Activated B cell treated with CpG ODN at 0.5 μM for 24 hours (primary cell): ENCODE measurements at regions not wholly inside any gene's neighbourhood (a gene's known extent, or its start where the extent isn't known, plus 50 kb on each side); places are given as distances from the start of the nearest gene placed in this dataset.

Experiments
- ATAC-seq: fragments of 200-7000 bp; cut with Tn5 transposase; one replicate; pipeline ENCODE4 v1.10.0; 2021; ENCODE audit warnings: low read depth, mild to moderate bottlenecking, moderate library complexity
- CTCF ChIA-PET: fragments of 350-600 bp; sonication (Branson Sonifier 250); formaldehyde crosslinking; loops from one replicate; lab custom pipeline; 2021; ENCODE audit warnings: antibody characterized with exemption; lab: Charles Lee
- POLR2A ChIA-PET: fragments of 350-600 bp; sonication (Branson Sonifier 250); formaldehyde crosslinking; loops from one replicate; lab custom pipeline; 2021; ENCODE audit warnings: antibody characterized with exemption; lab: Charles Lee
- DNase-seq: peaks from one replicate; pipeline ENCODE4 v3.0.0; 2022
- H3K27ac Mint-ChIP-seq: one replicate; pipeline ENCODE4 v1.8.0; 2020; ENCODE audit warnings: mixed read lengths
- H3K27me3 Mint-ChIP-seq: one replicate; pipeline ENCODE4 v1.8.0; 2021; ENCODE audit warnings: mixed read lengths
- H3K36me3 Mint-ChIP-seq: one replicate; pipeline ENCODE4 v1.8.0; 2021; ENCODE audit warnings: low read depth, mixed read lengths
- H3K4me1 Mint-ChIP-seq: one replicate; pipeline ENCODE4 v1.8.0; 2021; ENCODE audit warnings: mixed read lengths
- H3K4me3 Mint-ChIP-seq: one replicate; pipeline ENCODE4 v1.8.0; 2020; ENCODE audit warnings: mild to moderate bottlenecking, mixed read lengths
- H3K9me3 Mint-ChIP-seq: one replicate; pipeline ENCODE4 v1.8.0; 2020; ENCODE audit warnings: mixed read lengths
- intact Hi-C: fragments of 100-400 bp; cut with micrococcal nuclease; formaldehyde crosslinking; loops from one replicate; pipeline ENCODE4 v1.15.1; 2024
- TF ChIP-seq, protein P1 (sequence below): fragments of 200-600 bp; IDR thresholded peaks from one replicate; pipeline ENCODE4 v1.8.0; 2022; ENCODE audit warnings: antibody characterized with exemption, mild to moderate bottlenecking

GRCh38 chr6:12555781-12556180 is 160.8 kb upstream of the PHACTR1 start:
- H3K27me3 Mint-ChIP-seq: peaks cover 7% of the 10 kb centered on the region
- TF ChIP-seq, protein P1, sequence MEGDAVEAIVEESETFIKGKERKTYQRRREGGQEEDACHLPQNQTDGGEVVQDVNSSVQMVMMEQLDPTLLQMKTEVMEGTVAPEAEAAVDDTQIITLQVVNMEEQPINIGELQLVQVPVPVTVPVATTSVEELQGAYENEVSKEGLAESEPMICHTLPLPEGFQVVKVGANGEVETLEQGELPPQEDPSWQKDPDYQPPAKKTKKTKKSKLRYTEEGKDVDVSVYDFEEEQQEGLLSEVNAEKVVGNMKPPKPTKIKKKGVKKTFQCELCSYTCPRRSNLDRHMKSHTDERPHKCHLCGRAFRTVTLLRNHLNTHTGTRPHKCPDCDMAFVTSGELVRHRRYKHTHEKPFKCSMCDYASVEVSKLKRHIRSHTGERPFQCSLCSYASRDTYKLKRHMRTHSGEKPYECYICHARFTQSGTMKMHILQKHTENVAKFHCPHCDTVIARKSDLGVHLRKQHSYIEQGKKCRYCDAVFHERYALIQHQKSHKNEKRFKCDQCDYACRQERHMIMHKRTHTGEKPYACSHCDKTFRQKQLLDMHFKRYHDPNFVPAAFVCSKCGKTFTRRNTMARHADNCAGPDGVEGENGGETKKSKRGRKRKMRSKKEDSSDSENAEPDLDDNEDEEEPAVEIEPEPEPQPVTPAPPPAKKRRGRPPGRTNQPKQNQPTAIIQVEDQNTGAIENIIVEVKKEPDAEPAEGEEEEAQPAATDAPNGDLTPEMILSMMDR: no peak
- ATAC-seq (no peak), DNase-seq (no peak)
- intact Hi-C loops: no loop called here
- CTCF ChIA-PET: no interaction called here
- no peaks in the 10 kb centered on the region for H3K4me1 Mint-ChIP-seq
- H3K9me3 Mint-ChIP-seq: peaks cover under 1% of the 10 kb centered on the region
- no peak overlapping the region for H3K27ac Mint-ChIP-seq
- no peaks in the 10 kb centered on the region for H3K36me3 Mint-ChIP-seq
- POLR2A ChIA-PET: no interaction called here
- H3K4me3 Mint-ChIP-seq: no peak overlapping the region

GRCh38 chr6:12557765-12558164 is 158.8 kb upstream of the PHACTR1 start:
- POLR2A ChIA-PET: no interaction called here
- H3K27me3 Mint-ChIP-seq: peaks cover 9% of the 10 kb centered on the region
- DNase-seq (no peak), ATAC-seq (no peak)
- H3K9me3 Mint-ChIP-seq: peaks cover 10% of the 10 kb centered on the region
- intact Hi-C loops: no loop called here
- no peaks in the 10 kb centered on the region for H3K4me1 Mint-ChIP-seq
- H3K27ac Mint-ChIP-seq: no peak overlapping the region
- CTCF ChIA-PET: no interaction called here
- no peaks in the 10 kb centered on the region for H3K36me3 Mint-ChIP-seq
- TF ChIP-seq, protein P1: no peak
- H3K4me3 Mint-ChIP-seq: no peak overlapping the region

DNA sequence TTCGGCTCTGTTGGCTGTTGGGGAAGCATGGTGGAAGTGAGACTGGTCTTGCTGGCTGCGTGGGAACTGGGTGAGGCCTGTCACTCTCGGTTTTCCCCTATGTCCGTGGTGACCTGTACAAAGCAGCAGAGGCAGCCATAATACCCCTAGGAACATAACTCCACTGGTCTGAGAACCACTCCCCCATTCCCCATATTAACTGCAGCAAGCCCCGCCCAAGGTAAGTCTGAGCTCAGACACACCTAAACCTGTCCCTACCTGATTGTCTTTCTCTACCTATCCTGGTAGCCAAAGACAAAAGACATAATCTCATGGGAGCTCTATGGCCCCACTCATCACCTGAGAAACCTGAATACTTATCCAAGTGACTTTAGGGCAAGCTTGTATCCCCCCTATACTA is 156.3 kb upstream of the PHACTR1 start:
- CTCF ChIA-PET: no interaction called here
- POLR2A ChIA-PET: no interaction called here
- Mint-ChIP-seq H3K9me3 (peaks cover 14% of the 10 kb centered on the region), H3K36me3 (no peaks in the 10 kb centered on the region), H3K27ac (no peak overlapping the region), H3K27me3 (peaks cover 9% of the 10 kb centered on the region), H3K4me3 (no peak overlapping the region), H3K4me1 (no peaks in the 10 kb centered on the region)
- DNase-seq (no peak), ATAC-seq (no peak)
- intact Hi-C loops: no loop called here
- TF ChIP-seq, protein P1: no peak

- POLR2A ChIA-PET: no interaction called here
- no peak for ATAC-seq
- CTCF ChIA-PET: no interaction called here
Observed at GRCh38 chr6:12566618-12567123, 149.9 kb upstream of the PHACTR1 start.

GRCh38 chr6:12567682-12568081 is 148.9 kb upstream of the PHACTR1 start:
- ChIA-PET POLR2A (no interaction called here), CTCF (no interaction called here)
- intact Hi-C loops: no loop called here
- Mint-ChIP-seq H3K27ac (no peak overlapping the region), H3K9me3 (peaks cover 8% of the 10 kb centered on the region), H3K27me3 (no peaks in the 10 kb centered on the region), H3K36me3 (no peaks in the 10 kb centered on the region), H3K4me1 (no peaks in the 10 kb centered on the region), H3K4me3 (no peak overlapping the region)
- no peak for ATAC-seq
- no peak for DNase-seq
- TF ChIP-seq, protein P1: no peak

More at GRCh38 chr6:12566618-12567123, 149.9 kb upstream of the PHACTR1 start:
- Mint-ChIP-seq H3K36me3 (no peaks in the 10 kb centered on the region), H3K27me3 (peaks cover 1% of the 10 kb centered on the region), H3K4me3 (no peak overlapping the region), H3K27ac (no peak overlapping the region), H3K4me1 (no peaks in the 10 kb centered on the region), H3K9me3 (peaks cover 12% of the 10 kb centered on the region)
- TF ChIP-seq, protein P1: no peak
- no peak for DNase-seq
- intact Hi-C loops: no loop called here
